Lung (tissue), 11 donors: ENCODE measurements at regions not wholly inside any gene's neighbourhood (a gene's known extent, or its start where the extent isn't known, plus 50 kb on each side); places are given as distances from the start of the nearest gene placed in this dataset.

Experiments
- ATAC-seq: fragments of 200-7000 bp; cut with Tn5 transposase; one replicate; pipeline ENCODE4 v1.9.1; 2020; ENCODE audit warnings: moderate number of reproducible peaks; ENCODE audit not compliant: insufficient read depth, low FRiP score
- DNase-seq, 3 donors: peaks; one replicate each; pipeline ENCODE4 v3.0.0-alpha.2; 2013 to 2017
- H3K27ac ChIP-seq, 2 donors: one replicate each; pipeline ENCODE4 v1.5.1; 2013; ENCODE audit warnings: mild to moderate bottlenecking in 2 of 2, moderate library complexity in 2 of 2, control low read depth in 1 of 2, inconsistent platforms in 1 of 2, low read depth in 1 of 2, low read length in 1 of 2
- H3K27me3 ChIP-seq, 3 donors: one replicate each; pipeline ENCODE4 v1.5.1; 2013; ENCODE audit warnings: low read length in 2 of 3; ENCODE audit not compliant: control insufficient read depth in 3 of 3, insufficient read depth in 3 of 3
- H3K36me3 ChIP-seq, 4 donors: one replicate each; pipeline ENCODE4 v1.5.1; 2013; ENCODE audit warnings: low read length in 4 of 4, mild to moderate bottlenecking in 1 of 4, moderate library complexity in 1 of 4; ENCODE audit not compliant: control insufficient read depth in 4 of 4, insufficient read depth in 4 of 4
- H3K4me1 ChIP-seq, 5 donors: one replicate each; pipeline ENCODE4 v1.5.1; 2013; ENCODE audit warnings: low read length in 5 of 5, mild to moderate bottlenecking in 2 of 5, moderate library complexity in 1 of 5; ENCODE audit not compliant: control insufficient read depth in 5 of 5, insufficient read depth in 5 of 5
- H3K4me3 ChIP-seq: one replicate; pipeline ENCODE4 v1.5.1; 2013; ENCODE audit warnings: mild to moderate bottlenecking, control low read depth, moderate library complexity
- H3K9ac ChIP-seq, 2 donors: one replicate each; pipeline ENCODE4 v1.5.1; 2013; ENCODE audit warnings: low read length in 2 of 2, control low read depth in 1 of 2; ENCODE audit not compliant: insufficient read depth in 1 of 2
- H3K9me3 ChIP-seq, 4 donors: one replicate each; pipeline ENCODE4 v1.5.1; 2013; ENCODE audit warnings: low read length in 3 of 4, mild to moderate bottlenecking in 1 of 4, moderate library complexity in 1 of 4; ENCODE audit not compliant: control insufficient read depth in 4 of 4, insufficient read depth in 3 of 4
- CTCF ChIP-seq: IDR thresholded peaks from 2 replicates; pipeline ENCODE4 v1.5.1; 2012; ENCODE audit warnings: mild to moderate bottlenecking; ENCODE audit errors: control extremely low read depth, extremely low read depth
- WGBS, 2 donors: extraction: QIAGEN DNeasy Blood & Tissue Kit; methylation state at CpG; one replicate each; pipeline ENCODE4 v1.1.7; 2013; 5-methylcytosine and 5-hydroxymethylcytosine counted together
- donor health status: control.
- donor health status: control.
- donor health status: Bipolar disorder and iron deficiency.
- donor health status: healthy.
- donor health status: DM: yes; HTN: yes; CAD: no.

DNA sequence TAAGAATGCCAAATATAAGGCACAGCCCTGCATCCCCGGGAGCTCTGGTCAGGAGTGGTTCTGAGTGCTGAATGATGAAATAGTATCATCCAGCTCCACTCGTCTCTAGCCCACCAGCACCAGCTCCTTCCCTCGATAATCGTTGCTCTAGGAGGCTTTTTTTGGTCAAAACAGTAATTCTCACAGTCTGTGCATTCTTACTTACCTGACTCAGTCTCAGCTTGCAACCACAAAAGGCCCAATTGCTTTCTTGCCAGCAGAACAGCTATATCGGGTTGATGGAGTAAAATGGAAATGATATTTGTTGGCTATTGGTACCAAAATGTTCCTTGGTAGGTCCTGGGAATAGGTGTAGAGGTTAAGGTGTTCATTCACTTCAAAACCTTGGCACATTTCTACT lies 94.8 kb downstream of the BMP4 start:
- H3K27ac ChIP-seq = no peak overlapping the region
- DNase-seq = no peak
- ATAC-seq = no peak
- H3K9me3 ChIP-seq = no peaks in the 10 kb centered on the region
- no peaks in the 10 kb centered on the region for H3K4me1 ChIP-seq
- no peaks in the 10 kb centered on the region for H3K27me3 ChIP-seq
- no peak overlapping the region for H3K9ac ChIP-seq
- TF ChIP-seq CTCF = no peak
- no peak overlapping the region for H3K4me3 ChIP-seq
- WGBS, 2 donors = 90 to 94% methylated on average over 5 of the region's 5 CpGs
- H3K36me3 ChIP-seq = no peaks in the 10 kb centered on the region

DNA sequence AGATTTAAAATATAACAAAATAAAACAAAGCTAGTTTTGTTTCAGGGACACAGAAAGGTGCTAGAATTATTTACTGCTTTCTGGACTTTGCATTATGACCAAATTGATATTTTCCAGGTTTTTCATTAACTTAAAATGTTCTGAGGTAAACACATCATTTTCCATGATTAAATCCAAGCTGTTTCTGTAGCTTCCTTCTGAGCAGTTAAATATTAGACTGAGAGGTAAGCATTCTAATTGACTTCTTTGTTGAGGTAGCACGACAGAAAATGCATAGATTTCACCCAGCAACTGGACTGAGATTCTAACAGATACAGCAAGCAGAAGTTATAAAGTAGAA lies 98.3 kb downstream of the BMP4 start:
- Histone ChIP-seq H3K36me3 (no peaks in the 10 kb centered on the region), H3K4me3 (no peak overlapping the region), H3K27me3 (no peaks in the 10 kb centered on the region), H3K9me3 (no peaks in the 10 kb centered on the region), H3K9ac (no peak overlapping the region), H3K27ac (no peak overlapping the region), H3K4me1 (peaks cover 0 to 9% (median 0%) of the 10 kb centered on the region in 5 donors)
- TF ChIP-seq CTCF = no peak
- 79 to 89% methylated on average over 1 of the region's 1 CpG for WGBS, 2 donors
- ATAC-seq (no peak), DNase-seq (no peak)

DNA sequence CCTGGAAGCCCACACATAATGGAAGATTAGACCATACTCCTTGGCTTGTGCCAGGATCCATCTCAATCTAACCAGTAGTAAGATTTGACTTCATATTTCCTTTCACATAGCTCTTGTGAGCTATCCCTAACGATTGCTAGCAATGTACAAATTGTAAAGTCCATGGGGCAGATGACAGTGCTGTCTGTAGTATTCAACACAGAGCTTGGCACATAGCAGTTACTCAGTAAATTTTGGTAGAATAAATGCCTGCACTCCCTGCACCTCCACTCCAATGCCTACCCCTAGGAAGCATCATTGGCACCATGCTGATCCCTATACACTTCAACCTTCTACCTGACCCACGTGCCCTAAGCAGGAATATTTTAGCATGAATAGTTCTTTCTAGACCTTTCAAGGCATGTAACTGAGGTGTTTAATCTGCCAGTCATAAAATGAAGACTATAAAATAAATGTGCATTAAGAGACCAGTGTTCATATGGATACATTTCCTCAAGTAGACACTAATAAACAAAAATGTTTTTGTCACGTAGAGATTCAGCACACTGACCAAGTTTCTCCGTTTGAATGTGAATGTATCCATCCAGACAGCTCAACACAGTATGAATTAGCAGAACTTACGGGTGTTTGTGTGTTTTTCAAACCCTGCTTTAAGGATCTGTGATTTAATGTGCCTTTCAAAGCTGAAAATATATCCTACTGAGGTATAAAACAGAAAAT lies 98.8 kb downstream of the BMP4 start:
- H3K27me3 ChIP-seq = no peaks in the 10 kb centered on the region
- no peaks in the 10 kb centered on the region for H3K9me3 ChIP-seq
- no peak overlapping the region for H3K4me3 ChIP-seq
- H3K4me1 ChIP-seq = peaks cover 0 to 9% (median 0%) of the 10 kb centered on the region in 5 donors
- 78 to 85% methylated on average over 5 of the region's 5 CpGs for WGBS, 2 donors
- ATAC-seq = no peak
- no peak overlapping the region for H3K27ac ChIP-seq
- no peak for DNase-seq
- H3K9ac ChIP-seq = no peak overlapping the region
- H3K36me3 ChIP-seq = no peaks in the 10 kb centered on the region
- no peak for TF ChIP-seq CTCF

- TF ChIP-seq CTCF = no peak
- DNase-seq = no peak
Measured at GRCh38 chr14:53855574-53855973, 101.1 kb downstream of the BMP4 start.

More at GRCh38 chr14:53855574-53855973, 101.1 kb downstream of the BMP4 start:
- no peak overlapping the region for H3K27ac ChIP-seq
- WGBS, 2 donors = 42 to 60% methylated on average over 2 of the region's 2 CpGs
- H3K4me3 ChIP-seq = no peak overlapping the region
- no peak overlapping the region for H3K9ac ChIP-seq
- H3K36me3 ChIP-seq = no peaks in the 10 kb centered on the region
- no peaks in the 10 kb centered on the region for H3K9me3 ChIP-seq
- no peak for ATAC-seq
- H3K27me3 ChIP-seq = no peaks in the 10 kb centered on the region
- H3K4me1 ChIP-seq = peaks cover 0 to 9% (median 0%) of the 10 kb centered on the region in 5 donors
